ENCODE measurements at regions not wholly inside any gene's neighbourhood (a gene's known extent, or its start where the extent isn't known, plus 50 kb on each side); places are given as distances from the start of the nearest gene placed in this dataset.
"Not testable (repeated sequence)": the region's sequence is repeated elsewhere in the genome, so short reads cannot be mapped to it uniquely, and the experiment has no call there.

- DNase-seq, result no peak
Measured at GRCh38 chr2:76252704-76253103, 542.0 kb upstream of the GCFC2 start.

GRCh38 chr2:76251342-76251741 is 540.6 kb upstream of the GCFC2 start:
- DNase-seq, result no peak

- no peak for DNase-seq
Measured at GRCh38 chr2:76247006-76247405, 536.3 kb upstream of the GCFC2 start.

GRCh38 chr2:76211991-76212985 is 501.6 kb upstream of the GCFC2 start:
- DNase-seq, result no peak

- no peak for DNase-seq
Measured at GRCh38 chr2:76210551-76210950, 499.8 kb upstream of the GCFC2 start.

- DNase-seq, result no peak
Measured at GRCh38 chr2:76204048-76204447, 493.3 kb upstream of the GCFC2 start.

GRCh38 chr2:76202866-76203265 is 492.2 kb upstream of the GCFC2 start:
- no peak for DNase-seq

GRCh38 chr2:76197842-76198448 is 487.2 kb upstream of the GCFC2 start:
- DNase-seq, result peak; percentile 10

- DNase-seq, result no peak
Measured at GRCh38 chr2:76197428-76197827, 486.7 kb upstream of the GCFC2 start.

GRCh38 chr2:76194031-76194775 is 483.5 kb upstream of the GCFC2 start:
- DNase-seq, result no peak

- no peak for DNase-seq
Measured at GRCh38 chr2:76193089-76193488, 482.4 kb upstream of the GCFC2 start.

- DNase-seq, result no peak
Measured at GRCh38 chr2:76188334-76189008, 477.8 kb upstream of the GCFC2 start.

- no peak for DNase-seq
Measured at GRCh38 chr2:76187415-76187814, 476.7 kb upstream of the GCFC2 start.

GRCh38 chr2:76180676-76181075 is 470.0 kb upstream of the GCFC2 start:
- DNase-seq, result no peak

GRCh38 chr2:76178610-76179009 is 467.9 kb upstream of the GCFC2 start:
- DNase-seq, result no peak

- no peak for DNase-seq
Measured at GRCh38 chr2:76175295-76175694, 464.6 kb upstream of the GCFC2 start.

- DNase-seq, result no peak
Measured at GRCh38 chr2:76174505-76174904, 463.8 kb upstream of the GCFC2 start.

- DNase-seq, result not testable (repeated sequence)
Measured at GRCh38 chr2:76173206-76173605, 462.5 kb upstream of the GCFC2 start.

GRCh38 chr2:76172154-76172595 is 461.5 kb upstream of the GCFC2 start:
- not testable (repeated sequence) for DNase-seq

- DNase-seq, result no peak
Measured at GRCh38 chr2:76170856-76171255, 460.1 kb upstream of the GCFC2 start.

GRCh38 chr2:76170009-76170384 is 459.3 kb upstream of the GCFC2 start:
- DNase-seq, result no peak

- DNase-seq, result no peak
Measured at GRCh38 chr2:76169276-76170008, 458.7 kb upstream of the GCFC2 start.
